ENCODE measurements at regions not wholly inside any gene's neighbourhood (a gene's known extent, or its start where the extent isn't known, plus 50 kb on each side); places are given as distances from the start of the nearest gene placed in this dataset.
"Not testable (repeated sequence)": the region's sequence is repeated elsewhere in the genome, so short reads cannot be mapped to it uniquely, and the experiment has no call there.

GRCh38 chr2:7609974-7610373 lies 692.8 kb downstream of the RNF144A start:
- no peak for DNase-seq

DNA sequence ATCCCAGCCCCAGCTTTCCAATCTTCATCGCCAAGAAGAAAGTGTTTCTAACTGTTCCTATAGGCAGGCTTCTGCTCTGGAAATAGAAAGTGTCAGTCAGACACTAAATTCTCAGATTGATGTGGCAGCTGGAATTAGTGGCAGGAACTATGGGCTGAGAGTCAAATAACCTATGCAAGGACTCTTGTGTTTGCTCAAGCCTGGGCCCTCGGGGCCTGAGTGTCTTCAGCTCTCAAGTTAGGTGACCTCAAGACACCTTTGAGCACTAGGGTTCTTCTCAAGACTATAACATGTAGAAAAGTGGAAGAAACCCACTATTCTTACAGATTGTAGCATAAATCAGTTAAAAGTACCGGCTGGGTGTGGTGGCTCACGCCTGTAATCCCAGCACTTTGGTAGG lies 694.5 kb downstream of the RNF144A start:
- no peak for DNase-seq

GRCh38 chr2:7612969-7613368 lies 695.8 kb downstream of the RNF144A start:
- DNase-seq: no peak

GRCh38 chr2:7613831-7614230 lies 696.6 kb downstream of the RNF144A start:
- DNase-seq: no peak

DNA sequence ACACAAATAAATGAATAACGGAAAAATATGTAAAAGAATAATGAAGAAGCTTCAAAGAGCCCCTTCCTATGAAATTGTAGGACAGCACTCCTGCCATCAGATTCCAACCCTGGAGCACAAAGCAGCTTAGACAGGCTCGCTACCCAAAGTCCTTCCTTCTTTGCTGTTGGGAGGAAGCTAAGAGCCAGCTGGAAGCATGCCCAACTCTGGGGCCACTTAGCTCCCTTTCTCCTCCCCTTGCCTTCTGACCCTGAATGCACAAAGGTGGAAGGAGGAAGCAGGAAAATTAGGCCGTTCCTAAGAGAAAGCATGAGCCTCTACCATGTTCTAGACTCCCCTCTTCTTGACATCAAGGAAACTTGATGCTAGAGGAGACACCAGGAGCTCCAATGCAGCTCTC lies 700.8 kb downstream of the RNF144A start:
- DNase-seq: no peak

DNA sequence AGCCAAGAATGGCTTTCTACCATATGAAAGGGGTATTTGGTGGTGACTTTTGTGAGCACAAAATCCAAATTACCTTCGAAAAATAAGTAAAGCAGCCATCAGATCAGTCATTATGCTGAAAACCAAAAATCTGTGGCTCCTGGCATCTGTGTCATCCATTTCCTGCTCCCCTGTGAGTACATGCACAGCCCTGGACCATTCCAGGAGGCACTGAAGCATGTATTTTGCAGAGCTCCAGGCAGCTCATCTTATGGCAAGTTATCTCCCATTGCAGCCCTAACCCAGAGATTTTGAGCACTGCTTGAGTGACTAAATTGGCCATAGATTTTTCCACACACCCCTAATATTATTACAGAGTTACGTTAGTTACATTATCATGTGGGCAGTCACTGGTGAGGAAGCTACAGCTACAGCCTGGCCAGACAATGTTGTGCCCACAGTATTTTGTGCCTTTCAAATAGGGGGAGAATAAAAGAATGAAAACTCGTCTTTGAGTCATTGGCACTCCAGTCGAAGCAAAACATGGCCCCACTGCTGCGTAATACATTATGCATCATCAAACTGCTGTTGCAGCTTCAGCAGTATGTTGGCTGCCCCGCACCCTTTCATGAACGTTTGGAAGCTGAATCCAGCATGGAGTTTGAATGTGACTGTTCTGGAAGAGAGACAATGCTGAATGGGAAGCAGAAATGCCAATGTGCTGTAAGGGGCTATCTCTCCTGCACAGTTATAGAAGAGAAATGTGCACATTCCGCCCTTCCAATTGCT lies 702.2 kb downstream of the RNF144A start:
- DNase-seq: no peak

DNA sequence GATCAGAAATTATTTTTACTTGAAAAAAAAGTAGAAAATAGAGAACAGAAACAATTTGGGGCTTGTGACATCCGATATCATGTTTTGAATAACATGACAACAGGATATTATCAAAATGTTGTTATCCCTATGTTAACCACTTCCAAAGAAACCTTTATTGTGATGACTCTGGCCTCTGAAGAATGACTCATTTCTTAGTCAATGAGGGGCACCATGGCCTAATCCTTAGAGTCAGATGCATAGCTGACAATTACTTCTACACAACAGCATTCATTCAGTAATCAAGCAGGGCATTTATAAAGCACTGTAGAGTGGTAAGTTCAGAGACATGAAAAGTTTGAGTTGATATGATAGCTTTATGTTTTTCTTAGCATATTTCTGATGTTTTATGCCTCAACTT lies 703.0 kb downstream of the RNF144A start:
- DNase-seq: peak; percentile 43

GRCh38 chr2:7621018-7621814 lies 704.0 kb downstream of the RNF144A start:
- peak; percentile 15 for DNase-seq

DNA sequence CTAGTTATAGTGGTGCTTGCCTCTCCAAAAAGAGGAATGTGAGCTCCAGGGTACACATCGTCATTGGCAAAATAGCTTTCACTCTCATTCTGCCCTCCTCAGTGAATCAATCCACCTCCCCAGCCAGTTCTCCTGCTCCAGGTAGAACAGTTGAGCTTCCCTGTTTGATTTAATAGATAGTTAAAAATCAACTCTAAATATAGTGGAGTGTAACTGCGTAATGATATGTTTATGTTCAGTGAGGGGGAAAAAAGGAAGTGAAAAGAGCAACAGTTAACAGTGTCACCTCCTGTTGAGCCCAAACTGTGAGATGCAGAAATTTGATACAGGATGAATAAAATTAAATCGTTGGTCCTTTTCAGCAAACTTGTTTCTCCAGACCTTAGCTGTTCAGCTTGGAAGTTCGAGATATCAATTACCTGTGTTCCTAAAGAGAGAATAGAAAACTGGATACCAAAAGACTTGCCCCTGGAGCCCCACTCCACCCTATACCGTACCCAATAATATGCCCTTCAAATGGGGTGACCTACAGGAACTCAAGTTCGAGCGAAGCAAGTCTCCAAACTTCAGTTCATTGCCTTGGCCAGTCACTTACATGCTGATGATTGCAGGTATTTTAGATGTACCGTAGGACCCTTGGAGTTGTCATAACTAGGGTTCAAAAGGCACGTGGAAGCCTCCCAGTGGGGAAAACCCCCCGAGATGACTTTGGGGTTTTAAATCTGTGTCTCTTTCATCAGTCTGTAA lies 708.4 kb downstream of the RNF144A start:
- no peak for DNase-seq

DNA sequence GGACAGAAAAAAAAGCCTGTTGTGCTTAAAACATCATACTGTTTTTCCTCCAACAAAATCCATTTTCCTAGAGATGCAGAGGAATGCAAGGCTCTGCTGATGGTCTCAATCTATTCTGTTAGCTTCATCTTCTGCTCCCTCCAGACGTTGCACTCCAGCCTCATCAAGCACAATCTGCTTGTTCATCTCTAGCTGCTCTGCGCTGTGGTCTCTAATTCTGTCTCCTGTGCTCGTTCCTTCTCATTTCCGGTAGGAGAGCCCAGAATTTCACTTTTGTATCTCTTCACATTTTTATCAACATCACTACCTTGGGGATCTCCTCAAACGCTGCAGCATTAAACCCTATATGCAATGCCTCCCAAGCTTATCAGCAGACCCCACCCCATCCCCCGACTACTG lies 708.9 kb downstream of the RNF144A start:
- no peak for DNase-seq

DNA sequence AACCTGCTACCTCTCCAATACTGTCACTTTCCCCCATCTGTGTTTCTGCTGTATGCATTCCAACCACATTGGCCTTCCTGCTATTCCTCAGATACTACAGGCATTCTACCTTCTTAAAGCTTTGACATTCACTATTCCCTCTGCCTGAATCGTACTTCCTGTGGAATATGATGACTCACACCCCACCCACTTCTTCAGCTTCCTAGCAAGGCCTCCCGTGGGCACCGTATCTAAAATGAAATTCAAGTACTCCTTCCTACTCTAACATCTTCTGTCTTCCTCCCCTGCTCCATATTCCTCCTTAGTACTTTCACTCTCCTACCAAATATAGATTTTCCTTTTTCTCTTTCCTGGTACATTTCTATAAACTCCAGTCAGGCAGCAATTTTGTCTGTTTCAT lies 710.4 kb downstream of the RNF144A start:
- DNase-seq: no peak

DNA sequence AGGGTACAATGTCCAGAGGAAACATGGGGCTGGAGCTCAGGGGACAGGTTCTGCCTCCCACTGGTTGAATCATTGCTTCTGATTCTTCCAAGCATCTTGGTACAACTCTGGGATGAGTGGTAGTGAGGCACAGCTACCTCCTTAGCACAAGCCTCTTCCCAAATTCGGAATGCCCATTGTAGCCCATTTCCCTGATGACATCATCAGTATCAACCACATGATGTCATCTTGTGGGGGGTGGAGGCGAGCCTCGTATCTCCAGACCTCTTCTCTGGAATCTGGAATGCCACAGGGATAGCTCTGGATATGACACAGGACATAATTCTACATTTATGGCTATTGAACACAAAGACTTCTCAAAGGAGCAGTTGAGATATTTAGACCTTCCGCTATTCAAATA lies 715.2 kb downstream of the RNF144A start:
- DNase-seq: no peak

DNA sequence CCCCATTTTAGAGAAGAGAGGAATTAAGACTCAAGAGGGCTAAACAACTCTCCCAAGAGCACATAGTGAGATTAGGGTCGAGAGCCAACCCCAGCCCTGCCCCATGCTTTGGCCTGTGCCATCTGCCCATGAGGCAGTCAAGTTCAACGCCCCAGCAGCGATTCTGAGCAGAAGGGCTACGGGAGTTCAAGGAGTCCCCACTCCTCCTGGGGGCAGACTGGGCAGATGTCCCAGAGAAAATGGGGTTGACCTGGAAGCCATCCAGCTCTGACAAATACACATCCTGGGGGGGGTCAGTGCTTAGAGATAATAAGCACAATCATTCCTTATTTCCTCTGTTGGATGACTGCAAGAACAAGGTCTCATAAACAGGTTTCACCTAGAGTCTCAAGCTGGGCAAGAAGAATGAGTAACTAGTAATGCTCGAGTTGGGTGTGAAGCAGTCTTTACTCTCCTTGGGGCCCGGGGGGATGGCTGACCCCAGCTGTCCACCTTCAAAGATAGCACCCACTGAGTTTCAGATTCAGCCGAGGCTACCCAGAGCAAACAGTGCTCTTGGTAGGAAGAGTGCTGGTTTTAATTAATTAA lies 716.4 kb downstream of the RNF144A start:
- DNase-seq: no peak

- DNase-seq: no peak
Observed at GRCh38 chr2:7634409-7634808, 717.2 kb downstream of the RNF144A start.

DNA sequence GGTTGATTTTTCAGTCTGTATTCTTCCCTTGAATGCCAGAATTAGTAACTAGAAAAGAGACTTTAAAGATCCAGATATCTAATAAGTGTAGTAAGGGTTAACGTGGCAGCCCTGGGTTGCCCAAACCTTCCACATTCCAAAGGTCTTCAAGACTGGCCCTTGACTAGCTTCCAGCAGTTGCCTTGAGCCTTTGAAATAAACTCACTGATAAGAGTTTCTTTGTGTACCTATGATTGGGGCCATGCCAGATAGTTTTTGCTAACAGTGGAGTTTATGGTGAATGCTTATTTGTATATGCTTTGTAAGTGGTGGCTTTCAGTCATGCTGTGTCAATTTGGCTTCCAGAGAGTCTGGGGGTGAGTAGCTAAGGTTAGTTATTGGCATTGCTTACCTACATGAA lies 722.3 kb downstream of the RNF144A start:
- DNase-seq: no peak

GRCh38 chr2:7641272-7641671 lies 724.1 kb downstream of the RNF144A start:
- not testable (repeated sequence) for DNase-seq

DNA sequence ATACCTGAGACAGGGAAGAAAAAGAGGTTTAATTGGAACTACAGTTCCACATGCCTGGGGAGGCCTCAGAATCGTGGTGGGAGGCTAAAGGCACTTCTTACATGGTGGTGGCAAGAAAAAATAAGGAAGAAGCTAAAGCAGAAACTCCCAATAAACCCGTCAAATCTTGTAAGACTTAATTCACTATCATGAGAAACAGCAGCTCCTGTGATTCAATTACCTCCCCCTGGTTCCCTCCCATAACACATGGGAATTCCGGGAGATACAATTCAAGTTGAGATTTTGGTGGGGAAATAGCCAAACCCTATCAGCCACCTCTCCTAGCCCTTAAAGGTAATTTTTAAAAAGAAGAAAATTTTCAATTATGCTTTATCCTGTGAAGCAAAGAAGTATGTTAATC lies 728.8 kb downstream of the RNF144A start:
- DNase-seq: no peak

DNA sequence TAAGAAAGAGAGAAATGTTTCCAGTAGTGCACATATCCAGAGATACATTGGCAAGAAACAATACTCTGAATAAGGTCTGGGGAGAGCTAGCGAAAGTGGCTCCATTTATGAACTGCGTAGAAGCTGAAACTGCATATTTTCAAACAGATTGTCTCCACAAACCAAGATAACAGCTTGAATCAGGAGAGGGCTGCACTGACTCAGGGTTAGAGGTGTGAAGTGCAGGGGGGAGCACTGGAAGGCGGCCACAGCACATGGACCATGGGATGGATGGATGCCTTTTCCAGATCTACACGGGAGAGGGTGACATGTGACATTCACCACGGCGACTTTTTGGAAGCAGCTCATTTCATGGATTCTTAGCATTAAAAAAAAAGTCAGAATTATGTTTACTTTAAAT lies 729.4 kb downstream of the RNF144A start:
- no peak for DNase-seq

GRCh38 chr2:7648221-7648795 lies 731.1 kb downstream of the RNF144A start:
- no peak for DNase-seq

GRCh38 chr2:7649461-7650228 lies 732.4 kb downstream of the RNF144A start:
- DNase-seq: no peak

DNA sequence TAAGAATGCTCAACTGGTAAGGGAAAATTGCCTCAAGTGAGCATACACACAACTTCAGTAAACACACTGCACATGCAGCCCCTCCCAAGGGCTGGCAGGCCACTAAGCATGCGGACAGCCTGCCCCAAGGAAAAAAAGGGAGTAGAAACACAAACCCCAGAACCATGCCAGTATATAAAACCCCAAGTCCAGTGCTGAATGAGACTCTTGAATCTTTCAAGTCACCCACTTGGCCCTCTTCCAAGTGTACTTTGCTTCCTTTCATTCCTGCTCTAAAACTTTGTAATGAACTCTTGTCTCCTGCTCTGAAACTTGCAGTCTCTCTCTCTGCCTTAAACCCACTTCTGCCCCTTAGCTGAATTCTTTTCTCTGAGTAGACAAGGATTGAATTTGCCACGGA lies 736.4 kb downstream of the RNF144A start:
- DNase-seq: no peak

GRCh38 chr2:7655629-7656028 lies 738.4 kb downstream of the RNF144A start:
- no peak for DNase-seq

Data from activated CD4-positive, alpha-beta T cell treated with anti-CD3 and anti-CD28 coated beads, Interleukin-2, amount 50 U/mL, for 16 hours (primary cell).